ENCODE measurements at regions not wholly inside any gene's neighbourhood (a gene's known extent, or its start where the extent isn't known, plus 50 kb on each side); places are given as distances from the start of the nearest gene placed in this dataset.
"Not testable (repeated sequence)": the region's sequence is repeated elsewhere in the genome, so short reads cannot be mapped to it uniquely, and the experiment has no call there.

- DNase-seq; in situ Hi-C loops (cut with HindIII; ENCODE audit: low pct_ligation_motif_present, low pct_unique_long_range_greater_than_20kb, low sequenced_read_pairs): not testable (repeated sequence)
Measured at GRCh38 chr20:47907951-47908350, 122.7 kb upstream of the SULF2 start.

DNA sequence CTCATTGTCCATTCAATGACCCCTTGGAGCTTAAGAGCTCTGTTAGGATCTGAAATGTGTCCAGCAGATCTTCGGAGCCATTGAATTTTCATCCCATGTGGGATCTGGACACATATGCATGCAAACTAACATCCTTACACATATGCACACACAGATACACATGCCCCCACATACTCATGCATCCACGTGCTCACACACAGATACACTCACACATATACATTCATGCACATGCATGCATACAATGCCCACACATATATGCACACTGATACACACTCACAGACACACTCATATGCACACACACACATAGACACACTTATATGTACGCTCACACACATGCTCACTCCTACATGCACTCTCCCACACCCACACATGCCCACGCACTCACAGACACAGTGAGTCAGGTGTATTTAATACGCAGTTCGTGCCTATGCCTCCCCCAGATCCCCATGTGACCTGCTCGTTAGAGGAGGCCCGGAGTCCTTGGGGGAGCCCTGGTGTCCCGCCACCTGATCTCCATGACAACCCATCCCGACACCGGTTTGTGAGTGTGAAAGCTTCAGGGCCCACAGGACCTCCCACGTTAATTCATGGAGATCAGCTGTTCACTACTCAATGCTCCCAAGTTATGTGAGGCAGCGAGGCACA is 121.9 kb upstream of the SULF2 start:
- no peak for DNase-seq
- in situ Hi-C loops (cut with HindIII; ENCODE audit: low pct_ligation_motif_present, low pct_unique_long_range_greater_than_20kb, low sequenced_read_pairs) = no loop called here

DNA sequence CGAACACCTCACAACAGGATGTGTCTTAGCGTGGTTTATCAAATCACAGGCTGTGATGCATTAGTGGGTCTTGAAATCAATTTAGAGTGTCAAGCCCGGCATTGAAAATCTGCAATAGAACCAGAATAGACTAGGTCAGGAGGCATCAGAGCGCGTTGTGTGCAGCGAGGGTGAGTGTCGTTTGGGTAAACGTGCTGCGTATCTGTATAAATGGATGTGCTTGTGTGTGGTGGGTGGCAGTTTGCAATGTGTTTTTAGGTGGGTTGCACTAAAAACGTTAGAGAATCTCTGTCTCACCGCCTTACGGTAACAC is 121.0 kb upstream of the SULF2 start:
- in situ Hi-C loops (cut with HindIII; ENCODE audit: low pct_ligation_motif_present, low pct_unique_long_range_greater_than_20kb, low sequenced_read_pairs) = no loop called here
- DNase-seq = no peak

- DNase-seq = no peak
- in situ Hi-C loops (cut with HindIII; ENCODE audit: low pct_ligation_motif_present, low pct_unique_long_range_greater_than_20kb, low sequenced_read_pairs) = no loop called here
Measured at GRCh38 chr20:47905628-47906347, 120.5 kb upstream of the SULF2 start.

DNA sequence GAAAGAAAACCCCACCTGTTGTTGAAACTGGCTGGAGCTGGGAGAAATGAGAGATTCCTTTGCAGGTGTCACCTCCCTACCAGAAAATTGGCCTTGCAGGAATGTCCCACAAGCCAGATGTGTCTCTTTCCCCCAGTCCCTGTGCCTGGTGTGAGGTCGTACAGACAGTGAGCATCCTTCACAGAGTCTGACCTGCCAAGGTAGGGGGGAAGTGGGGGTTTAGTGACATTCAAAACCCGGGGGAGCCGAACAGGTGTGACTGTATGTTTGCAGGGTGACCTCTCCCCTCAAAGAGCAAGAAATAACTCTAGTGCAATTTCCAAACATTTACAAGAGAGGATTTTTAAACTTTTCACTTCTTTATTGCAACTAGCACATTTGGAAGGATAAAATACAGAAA is 117.7 kb upstream of the SULF2 start:
- in situ Hi-C loops (cut with HindIII; ENCODE audit: low pct_ligation_motif_present, low pct_unique_long_range_greater_than_20kb, low sequenced_read_pairs) = not testable (repeated sequence)

DNA sequence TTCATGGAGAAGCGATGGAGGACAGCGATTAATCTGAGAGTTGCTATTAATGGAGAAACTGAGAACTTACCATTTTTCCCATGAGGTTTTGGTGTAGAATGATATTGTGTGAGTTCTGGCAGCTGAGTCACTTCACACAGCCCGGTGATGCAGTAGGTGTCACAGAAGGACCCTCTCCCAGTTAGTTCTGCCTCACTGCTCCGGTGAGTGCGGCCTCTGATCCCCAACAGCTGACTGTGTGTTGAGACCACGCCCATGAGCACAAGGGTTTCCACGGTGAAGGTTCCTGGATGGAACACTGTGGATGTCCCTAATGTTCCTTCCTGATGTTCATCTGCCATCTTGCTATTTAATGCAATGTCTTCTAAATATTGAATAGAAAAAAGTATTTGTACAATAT is 114.0 kb upstream of the SULF2 start:
- in situ Hi-C loops (cut with HindIII; ENCODE audit: low pct_ligation_motif_present, low pct_unique_long_range_greater_than_20kb, low sequenced_read_pairs); DNase-seq: not testable (repeated sequence)

More for the DNA sequence above, 117.7 kb upstream of the SULF2 start:
- DNase-seq = not testable (repeated sequence)

DNA sequence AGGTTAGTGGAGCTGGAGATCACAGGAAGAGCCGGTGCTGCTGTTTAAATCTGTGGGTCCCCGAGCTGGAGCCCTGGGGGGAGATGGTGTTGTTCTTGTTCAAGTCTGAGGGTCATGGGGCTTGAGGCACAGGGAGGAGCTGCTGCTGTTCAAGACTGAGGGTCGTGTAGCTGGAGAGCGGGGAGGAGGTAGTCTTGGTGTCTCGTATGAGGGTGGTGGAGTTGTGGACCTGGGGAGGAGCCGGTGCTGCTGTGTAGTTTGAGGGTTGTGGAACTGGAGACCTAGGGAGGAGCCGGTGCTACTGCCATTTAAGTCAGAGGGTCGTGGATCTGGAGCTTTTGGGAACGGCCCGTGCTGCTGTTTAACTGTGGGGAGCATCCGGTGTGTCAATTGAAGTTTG is 112.2 kb upstream of the SULF2 start:
- in situ Hi-C loops (cut with HindIII; ENCODE audit: low pct_ligation_motif_present, low pct_unique_long_range_greater_than_20kb, low sequenced_read_pairs) = no loop called here
- no peak for DNase-seq

- DNase-seq; in situ Hi-C loops (cut with HindIII; ENCODE audit: low pct_ligation_motif_present, low pct_unique_long_range_greater_than_20kb, low sequenced_read_pairs): not testable (repeated sequence)
Measured at GRCh38 chr20:47892681-47893080, 107.4 kb upstream of the SULF2 start.

- DNase-seq = not testable (repeated sequence)
Measured at GRCh38 chr20:47890708-47891107, 105.4 kb upstream of the SULF2 start.

GRCh38 chr20:47889751-47890150 is 104.5 kb upstream of the SULF2 start:
- in situ Hi-C loops (cut with HindIII; ENCODE audit: low pct_ligation_motif_present, low pct_unique_long_range_greater_than_20kb, low sequenced_read_pairs); DNase-seq: not testable (repeated sequence)

More at GRCh38 chr20:47890708-47891107, 105.4 kb upstream of the SULF2 start:
- in situ Hi-C loops (cut with HindIII; ENCODE audit: low pct_ligation_motif_present, low pct_unique_long_range_greater_than_20kb, low sequenced_read_pairs) = not testable (repeated sequence)

DNA sequence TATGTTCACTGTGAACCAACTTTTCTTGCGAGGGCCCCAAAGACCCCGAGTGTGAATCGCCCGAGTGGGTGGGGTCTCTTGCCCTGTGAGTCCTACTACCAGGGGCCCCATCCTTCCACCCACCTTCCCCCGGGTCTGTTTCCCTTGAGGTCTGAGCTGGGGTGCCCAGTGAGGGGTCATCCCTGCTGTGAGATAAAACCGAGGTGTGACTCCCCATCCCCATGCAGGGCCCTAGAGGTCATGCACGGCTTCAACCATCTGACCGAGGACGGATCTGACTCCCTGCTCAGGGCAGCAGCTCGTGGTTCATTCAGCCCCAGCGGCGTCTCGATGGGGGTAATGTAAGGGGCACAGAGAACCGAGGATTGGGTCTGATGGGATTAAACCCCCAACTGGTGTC is 103.1 kb upstream of the SULF2 start:
- in situ Hi-C loops (cut with HindIII; ENCODE audit: low pct_ligation_motif_present, low pct_unique_long_range_greater_than_20kb, low sequenced_read_pairs) = no loop called here

DNA sequence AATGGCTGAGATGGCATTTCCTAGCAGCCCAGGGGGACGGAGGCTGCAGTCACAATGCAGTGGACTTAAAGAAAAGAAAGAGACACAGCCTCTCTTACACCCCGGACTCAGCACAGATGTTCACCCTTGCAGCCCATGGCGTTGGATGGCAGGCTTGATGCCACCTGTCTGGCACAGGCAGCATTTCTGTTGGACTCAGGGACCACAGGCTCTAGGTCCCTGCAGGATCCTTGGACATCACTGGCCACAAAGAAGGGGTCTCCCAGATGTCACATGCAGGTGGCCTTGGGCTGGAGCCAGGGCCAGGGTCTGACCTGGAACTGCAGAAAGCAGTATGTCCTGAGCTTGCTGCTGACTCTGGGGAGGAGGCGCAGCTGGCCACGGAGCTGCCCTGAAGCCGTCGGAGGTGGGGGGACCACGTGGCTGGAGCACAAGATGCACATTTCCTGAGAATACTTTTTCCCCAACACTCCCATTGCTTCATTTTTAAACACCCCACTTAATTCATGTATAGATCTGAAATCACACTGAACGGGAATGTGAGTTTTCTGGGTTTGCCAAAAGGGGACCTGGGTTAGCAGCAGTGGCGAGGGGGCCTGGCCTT is 102.3 kb upstream of the SULF2 start:
- no peak for DNase-seq
- in situ Hi-C loops (cut with HindIII; ENCODE audit: low pct_ligation_motif_present, low pct_unique_long_range_greater_than_20kb, low sequenced_read_pairs) = no loop called here

More for the DNA sequence above, 103.1 kb upstream of the SULF2 start:
- DNase-seq = no peak

DNA sequence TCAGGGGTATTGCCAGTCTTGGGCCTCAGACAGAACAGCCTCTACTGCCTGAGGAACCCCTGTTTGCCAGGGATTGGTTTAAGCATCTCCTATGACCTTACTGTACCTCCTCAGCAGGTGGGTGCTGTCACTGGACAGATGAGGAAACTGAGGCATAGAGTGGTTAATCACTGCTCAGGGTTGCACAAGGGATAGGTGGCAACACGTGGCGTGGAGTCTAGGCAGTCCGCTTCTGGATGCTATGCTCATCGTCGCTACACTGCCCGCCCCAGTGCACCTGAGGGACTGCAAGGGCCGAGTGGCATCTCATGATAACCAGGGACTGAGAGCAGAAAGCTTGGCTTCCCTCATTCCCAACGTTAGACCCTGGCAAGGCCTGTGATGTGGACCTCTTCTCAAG is 101.8 kb upstream of the SULF2 start:
- in situ Hi-C loops (cut with HindIII; ENCODE audit: low pct_ligation_motif_present, low pct_unique_long_range_greater_than_20kb, low sequenced_read_pairs) = no loop called here
- DNase-seq = no peak

DNA sequence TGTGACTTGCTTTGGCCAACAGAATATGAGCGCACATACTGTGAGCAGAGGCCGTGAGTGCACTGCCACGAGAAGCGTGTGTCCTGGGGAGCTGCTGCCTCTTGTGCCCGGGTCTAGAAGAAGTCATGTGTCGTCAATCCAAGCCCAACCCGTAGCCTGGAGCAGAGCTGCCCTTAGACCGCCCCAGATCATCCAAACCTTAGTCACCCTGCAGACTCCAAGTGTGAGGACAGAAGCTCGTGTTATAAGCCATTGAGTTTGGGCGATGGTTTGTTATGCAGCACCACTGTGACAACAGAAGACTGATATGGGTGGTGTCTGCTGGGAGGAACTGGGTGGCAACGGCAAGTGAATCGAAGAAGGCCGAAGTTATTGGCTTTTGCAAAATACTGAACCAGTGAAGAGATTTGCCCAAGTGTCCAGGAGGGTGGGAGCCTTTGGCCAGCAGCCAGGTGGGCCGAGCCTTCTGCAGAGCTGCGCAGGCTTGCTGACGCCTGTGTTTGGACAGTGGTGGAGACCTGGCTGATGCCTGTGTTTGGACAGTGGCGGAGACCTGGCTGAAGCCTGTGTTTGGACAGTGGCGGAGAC is 101.3 kb upstream of the SULF2 start:
- DNase-seq = no peak
- in situ Hi-C loops (cut with HindIII; ENCODE audit: low pct_ligation_motif_present, low pct_unique_long_range_greater_than_20kb, low sequenced_read_pairs) = no loop called here

DNA sequence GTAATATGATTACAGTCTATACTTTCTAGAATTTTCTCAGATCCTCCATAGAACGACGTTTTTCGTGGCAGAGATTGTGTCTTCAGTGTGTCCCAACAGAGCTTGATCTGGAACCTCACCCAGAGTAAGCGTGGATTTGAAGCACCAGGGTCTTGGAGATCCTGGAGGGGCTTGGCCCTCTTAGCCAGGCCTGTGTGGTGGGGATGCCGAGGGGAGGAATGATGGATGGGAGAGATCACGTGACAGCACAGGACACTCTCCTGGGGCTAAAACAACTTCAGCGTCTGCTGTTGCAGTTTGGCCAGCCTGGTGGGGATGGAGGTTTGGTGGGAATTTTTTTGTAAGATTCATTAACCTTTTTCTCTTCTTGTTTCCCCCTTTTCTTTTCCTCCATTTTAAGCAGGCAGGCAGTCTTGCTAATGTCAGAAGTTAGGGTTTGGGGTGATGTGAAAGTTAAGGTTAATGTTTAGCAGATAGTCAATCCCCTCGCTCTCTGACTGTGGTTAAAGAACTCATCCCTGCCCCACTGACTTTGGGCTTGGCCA is 100.7 kb upstream of the SULF2 start:
- no peak for DNase-seq
- in situ Hi-C loops (cut with HindIII; ENCODE audit: low pct_ligation_motif_present, low pct_unique_long_range_greater_than_20kb, low sequenced_read_pairs) = no loop called here

GRCh38 chr20:47883940-47884339 is 98.7 kb upstream of the SULF2 start:
- DNase-seq; in situ Hi-C loops (cut with HindIII; ENCODE audit: low pct_ligation_motif_present, low pct_unique_long_range_greater_than_20kb, low sequenced_read_pairs): not testable (repeated sequence)

DNA sequence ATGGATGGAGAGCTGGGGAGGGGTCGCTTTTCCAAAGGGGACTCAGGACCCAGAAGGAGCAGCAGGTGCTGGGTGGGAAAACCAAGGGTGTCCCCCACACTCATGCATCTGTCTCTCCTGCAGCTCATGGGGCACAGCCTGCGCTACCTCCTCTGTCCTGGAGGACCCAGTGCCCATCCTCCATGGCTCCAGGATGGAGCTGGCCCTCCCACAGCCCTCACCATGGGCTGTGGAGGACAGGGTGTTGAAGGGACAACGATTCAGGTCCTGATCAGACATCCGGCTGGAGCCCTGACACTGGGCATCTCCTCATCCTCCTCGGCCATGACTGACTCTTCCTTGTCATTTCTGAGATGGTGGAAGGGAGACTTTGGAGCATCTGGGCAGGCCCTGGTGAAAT is 97.9 kb upstream of the SULF2 start:
- in situ Hi-C loops (cut with HindIII; ENCODE audit: low pct_ligation_motif_present, low pct_unique_long_range_greater_than_20kb, low sequenced_read_pairs) = no loop called here
- DNase-seq = no peak

DNA sequence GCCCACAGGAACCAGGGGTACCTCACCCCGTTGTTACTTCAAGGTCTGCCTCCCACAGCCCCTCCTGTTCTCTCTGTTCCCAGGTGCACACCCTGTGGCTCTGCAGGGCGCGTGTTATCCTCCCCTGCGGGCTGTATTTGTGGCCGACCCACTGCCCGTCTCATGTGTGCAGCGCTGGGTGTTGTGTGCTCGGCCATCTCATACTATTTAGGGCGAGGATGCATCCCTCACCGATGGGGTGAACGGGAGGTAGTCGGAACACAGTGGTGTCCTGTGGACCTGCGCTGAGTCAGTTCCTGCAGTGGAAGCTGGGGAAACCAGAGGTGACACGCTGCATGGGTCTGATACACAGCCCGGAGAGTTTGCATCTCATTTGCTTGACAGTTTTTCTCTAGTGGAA is 94.5 kb upstream of the SULF2 start:
- DNase-seq = no peak
- in situ Hi-C loops (cut with HindIII; ENCODE audit: low pct_ligation_motif_present, low pct_unique_long_range_greater_than_20kb, low sequenced_read_pairs) = no loop called here

GRCh38 chr20:47878601-47879027 is 93.3 kb upstream of the SULF2 start:
- in situ Hi-C loops (cut with HindIII; ENCODE audit: low pct_ligation_motif_present, low pct_unique_long_range_greater_than_20kb, low sequenced_read_pairs) = no loop called here
- no peak for DNase-seq
